ENCODE measurements at regions not wholly inside any gene's neighbourhood (a gene's known extent, or its start where the extent isn't known, plus 50 kb on each side); places are given as distances from the start of the nearest gene placed in this dataset.
A peak's percentile ranks its signal among the peaks of the same experiment; 100 is the strongest.

DNA sequence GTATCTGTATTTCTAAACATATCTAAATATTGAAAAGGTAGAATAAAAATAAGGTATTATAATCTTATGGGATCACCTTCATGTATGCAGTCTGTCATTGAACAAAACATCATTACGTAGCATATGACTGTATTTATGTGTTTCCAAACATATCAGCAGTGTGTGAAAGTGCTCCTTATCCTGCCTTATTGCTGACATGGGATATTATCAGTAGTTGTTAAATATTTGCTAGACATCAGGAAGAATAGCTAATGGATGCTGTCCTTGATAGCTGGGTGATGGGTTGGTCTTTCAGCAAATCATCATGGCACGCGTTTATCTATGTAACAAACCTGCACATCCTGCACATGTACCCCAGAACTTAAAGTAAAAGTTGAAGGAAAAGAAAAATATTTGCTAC, 59.1 kb upstream of the FAM20A start:
- DNase-seq (ENCODE audit: low spot score): no peak

DNA sequence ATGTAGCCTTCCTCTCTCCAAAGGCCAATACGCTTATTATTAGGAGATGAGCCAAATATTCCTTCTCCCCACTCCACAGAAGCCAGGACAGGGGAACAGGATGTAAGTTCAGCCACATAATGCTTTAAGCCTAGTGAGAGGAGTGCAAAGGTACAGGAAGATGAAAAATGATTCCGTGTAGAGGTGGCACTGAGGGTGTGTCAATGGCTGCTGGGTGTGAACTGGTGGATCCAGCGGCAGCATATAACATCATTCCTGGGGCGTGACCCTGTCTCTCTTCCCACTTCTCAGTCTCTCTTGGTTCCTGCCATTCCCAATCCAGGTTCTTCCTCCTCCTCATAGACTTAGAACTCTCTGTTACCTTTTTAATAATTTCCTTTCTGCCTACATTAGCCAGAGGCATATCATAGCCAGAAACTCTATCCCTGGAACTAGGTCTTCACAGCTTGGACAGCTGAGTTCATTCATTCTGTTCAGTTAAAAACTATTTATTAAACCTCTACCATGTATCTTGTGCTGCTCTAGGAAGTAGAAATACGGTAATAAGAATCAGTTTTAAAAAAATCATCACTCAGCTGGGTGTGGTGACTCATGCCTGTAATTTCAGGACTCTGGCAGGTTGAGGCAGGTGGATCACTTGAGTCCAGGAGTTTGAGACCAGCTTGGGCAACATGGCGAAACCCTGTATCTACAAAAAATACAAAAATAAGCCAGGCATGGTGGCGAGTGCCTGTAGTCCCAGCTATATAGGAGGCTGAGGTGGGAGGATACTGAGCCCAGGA, 58.0 kb upstream of the FAM20A start:
- DNase-seq (ENCODE audit: low spot score): no peak

DNA sequence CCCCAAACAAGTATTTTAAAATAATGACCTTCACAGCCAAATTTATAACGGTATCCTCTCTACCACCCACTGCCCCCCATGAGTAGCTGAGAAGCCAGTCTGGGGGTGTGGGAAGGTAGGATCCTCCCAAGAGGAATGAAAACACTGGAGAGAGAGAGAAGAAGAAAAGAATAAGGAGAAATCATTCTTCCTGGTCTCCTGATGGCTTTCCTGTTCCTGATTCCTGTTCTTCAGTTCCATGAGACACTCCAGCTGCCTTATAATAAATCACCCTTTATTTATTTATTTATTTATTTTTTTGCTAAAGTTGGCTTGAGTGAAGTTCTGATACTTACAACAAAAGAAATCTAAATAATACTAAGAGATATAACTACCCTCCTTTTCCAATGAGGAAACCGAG, 56.4 kb upstream of the FAM20A start:
- no peak for DNase-seq (ENCODE audit: low spot score)

DNA sequence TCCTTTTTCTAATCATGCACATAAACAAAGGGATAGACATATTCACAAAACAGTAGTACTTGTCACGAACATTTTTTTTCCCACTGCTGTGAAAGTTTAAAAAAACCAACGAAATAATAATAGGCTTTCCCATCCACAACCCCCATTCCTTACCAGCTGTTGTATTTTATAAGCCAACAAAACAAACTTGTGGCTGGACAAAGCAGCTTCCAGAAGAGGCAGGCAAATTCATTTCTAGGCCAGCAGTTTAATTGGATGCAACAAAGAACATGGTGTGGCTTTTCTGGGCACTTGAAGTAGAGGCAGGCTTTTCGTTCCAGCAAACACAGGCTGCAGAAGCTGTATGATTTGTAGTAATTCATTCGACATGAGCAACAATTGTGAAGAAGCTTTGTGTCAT, 56.0 kb upstream of the FAM20A start:
- DNase-seq (ENCODE audit: low spot score): peak; percentile 6

DNA sequence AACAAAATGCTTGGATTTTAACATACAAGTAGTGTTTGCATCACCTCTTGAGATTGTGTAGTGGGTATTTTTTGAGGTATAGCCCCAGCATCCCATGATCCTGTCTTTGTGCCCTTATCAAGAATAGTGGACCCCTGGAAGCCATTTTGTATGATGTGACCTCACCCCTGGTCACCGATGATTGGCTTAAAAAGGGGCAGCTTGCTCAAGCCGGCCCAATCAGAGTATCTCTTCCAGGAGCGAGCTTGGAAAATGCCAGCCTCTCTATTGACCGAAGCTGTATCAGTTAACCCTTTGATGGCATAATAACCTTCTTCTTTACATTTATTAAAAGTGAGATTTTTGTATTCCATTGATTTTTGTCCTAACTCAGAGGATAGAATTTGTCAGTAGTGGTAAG, 55.5 kb upstream of the FAM20A start:
- DNase-seq (ENCODE audit: low spot score): no peak

Measured in globus pallidus (tissue), 1 donor.